CD1c-positive myeloid dendritic cell (primary cell): ENCODE measurements at regions not wholly inside any gene's neighbourhood (a gene's known extent, or its start where the extent isn't known, plus 50 kb on each side); places are given as distances from the start of the nearest gene placed in this dataset.

Experiments used
- DNase-seq: peaks from one replicate; pipeline ENCODE4 v3.0.0-alpha.2; 2016; ENCODE audit errors: extremely low spot score

DNA sequence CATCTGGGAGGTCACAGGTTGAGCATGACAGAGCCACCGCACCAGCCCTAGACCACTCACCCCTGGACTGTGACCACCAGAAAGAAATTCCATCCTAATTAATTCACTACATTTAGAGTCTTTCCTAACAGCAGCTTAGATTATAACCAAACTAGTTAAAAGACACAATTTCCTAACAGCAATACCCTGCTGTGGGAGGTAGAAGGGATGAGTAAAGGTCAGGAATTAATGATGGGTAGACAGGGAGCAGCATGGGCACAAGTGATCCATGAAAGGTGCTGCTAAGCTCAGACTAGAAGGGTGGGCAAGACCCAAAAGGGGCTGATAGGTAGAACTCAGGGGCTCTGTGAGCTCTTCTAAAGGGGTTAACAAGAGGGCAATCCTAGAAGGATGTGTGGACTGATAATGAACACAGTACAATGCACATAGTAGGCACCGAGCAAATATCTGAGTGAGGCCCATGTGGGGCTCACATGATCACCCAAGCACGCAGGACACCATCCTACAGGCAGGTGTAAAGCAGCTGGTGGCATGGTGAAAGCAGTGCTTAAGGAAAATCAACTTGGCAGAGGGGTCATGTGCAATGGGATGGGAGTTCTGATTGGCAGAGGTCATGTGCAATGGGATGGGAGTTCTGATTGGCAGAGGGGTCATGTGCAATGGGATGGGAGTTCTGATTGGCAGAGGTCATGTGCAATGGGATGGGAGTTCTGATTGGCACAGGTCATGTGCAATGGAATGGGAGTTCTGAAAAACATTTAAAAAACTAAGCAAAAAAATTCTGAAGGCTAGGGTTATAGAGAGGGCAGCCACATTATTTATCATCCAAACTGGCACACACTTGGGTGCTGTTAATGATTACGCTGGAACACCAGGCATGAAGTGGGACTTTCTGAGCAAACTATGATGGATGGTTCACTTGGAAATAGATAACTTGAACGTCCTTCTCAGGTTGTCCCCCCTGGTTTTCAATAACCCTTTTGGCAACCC lies 188.2 kb upstream of the FOXQ1 start:
- DNase-seq, result no peak

DNA sequence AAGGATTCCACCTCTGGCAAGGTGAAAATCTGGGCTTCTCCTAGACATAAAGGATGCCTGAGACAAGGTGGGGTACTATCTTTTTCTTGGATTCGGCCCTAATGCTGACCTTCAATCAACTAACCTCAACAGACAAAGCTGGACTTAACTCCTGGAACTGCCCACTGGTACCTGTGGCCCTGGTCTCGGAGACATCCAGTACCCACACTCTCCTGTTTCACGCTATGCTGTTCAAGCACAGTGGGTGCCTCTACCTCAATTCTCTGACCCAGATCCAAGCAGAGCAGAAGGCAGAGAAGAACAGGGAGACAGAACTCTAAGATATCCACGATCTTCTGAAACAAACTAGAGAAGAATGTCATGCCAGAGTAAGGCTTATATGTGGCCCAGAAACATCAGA lies 189.8 kb upstream of the FOXQ1 start:
- DNase-seq, result no peak

DNA sequence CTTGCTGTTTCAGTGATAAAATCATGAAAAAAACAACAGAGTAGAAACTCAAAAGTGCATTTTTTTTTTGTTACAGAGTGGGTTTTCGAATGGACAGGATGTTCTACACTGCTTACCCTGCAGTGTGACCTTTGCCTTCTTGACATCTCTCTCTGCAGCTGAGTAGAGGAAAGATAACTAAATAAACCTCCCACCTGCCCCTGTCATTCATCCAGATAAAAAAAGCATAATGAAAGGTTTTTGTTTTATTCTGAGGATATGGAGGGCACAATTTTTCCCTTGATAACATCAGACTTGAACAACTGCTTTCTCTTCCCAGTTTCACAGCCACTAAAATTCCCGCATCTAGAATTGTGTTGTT lies 193.6 kb upstream of the FOXQ1 start:
- no peak for DNase-seq

DNA sequence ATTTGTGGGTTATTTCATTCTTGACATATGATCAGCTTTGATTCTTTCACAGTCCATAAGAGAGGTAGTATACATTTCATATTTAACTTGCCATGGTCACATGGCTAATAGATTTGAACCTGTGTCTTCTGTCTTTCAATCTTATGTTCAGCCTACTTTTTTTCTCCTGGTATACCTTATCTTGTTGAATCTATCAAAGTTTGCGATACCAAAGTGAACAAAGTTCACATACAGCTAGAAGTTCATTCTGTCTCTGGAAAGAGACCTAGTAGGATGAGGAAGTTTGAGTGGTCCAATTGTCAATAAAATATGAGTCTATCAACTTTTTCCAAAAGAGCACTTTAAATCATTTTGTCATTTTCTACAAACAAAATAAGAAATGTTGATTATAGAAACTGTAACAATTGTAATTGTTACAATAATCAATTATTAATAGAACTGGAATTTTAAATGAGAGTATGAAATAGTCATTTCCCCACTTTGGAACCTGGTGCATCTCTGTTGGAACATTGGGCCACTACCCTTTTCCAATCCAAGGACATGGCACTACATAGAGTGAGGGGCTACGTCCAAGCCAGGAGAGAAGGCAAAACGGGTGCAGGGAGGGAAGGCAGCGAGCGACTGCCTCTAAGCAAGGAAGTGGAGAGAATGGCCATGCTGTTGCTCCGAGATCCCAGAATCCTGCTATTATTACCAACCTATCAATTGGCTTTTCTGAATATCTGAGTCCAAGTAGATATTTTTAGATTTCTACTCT lies 194.2 kb upstream of the FOXQ1 start:
- DNase-seq, result no peak

DNA sequence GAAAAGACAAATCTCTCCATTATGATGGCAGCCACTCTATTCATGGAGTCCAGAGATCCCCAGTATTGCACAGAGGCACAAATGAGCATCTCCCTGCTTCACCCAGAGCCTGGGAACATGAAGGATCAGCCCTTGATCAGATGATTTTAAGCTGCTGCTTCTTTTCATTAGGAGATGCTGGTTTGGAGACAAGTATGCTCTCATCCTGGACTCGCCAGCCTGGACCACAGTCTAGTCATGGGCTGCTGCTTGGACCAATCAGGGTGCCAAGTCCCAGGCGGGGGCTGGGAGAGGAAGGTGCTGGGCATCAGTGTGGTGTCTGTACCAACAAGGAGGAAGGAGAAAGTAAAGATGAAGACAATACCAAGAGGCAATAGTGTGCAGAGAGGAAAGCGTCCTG lies 195.7 kb upstream of the FOXQ1 start:
- DNase-seq, result no peak

DNA sequence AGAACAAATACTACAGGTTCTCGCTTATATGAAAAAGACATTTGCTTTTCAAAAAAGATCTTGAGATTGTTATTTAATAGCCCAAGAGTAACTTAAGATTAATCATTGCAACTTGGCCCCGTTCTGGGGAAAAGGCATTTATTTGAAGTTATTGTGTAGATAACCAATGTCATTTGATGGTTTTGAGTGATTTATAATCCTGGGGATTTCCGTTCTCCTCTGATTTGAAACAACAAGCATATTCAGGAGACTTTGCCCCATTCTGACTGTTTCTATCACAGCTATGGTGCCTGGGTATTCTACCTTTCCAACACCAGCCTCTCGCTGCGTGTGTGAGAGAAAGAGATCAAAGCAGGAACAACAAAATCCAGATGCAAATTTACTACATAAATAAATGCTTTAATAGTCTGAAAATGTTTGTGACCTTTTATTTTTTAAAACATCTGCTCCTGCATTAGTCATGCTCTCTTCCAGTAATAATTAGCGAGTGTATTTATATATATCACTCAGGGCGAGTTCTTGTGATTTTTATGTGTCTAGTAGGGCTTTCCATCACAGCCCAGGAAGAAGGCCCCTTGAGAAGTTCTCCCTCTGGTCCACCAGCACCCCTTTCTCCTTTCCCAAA lies 197.9 kb upstream of the FOXQ1 start:
- no peak for DNase-seq

DNA sequence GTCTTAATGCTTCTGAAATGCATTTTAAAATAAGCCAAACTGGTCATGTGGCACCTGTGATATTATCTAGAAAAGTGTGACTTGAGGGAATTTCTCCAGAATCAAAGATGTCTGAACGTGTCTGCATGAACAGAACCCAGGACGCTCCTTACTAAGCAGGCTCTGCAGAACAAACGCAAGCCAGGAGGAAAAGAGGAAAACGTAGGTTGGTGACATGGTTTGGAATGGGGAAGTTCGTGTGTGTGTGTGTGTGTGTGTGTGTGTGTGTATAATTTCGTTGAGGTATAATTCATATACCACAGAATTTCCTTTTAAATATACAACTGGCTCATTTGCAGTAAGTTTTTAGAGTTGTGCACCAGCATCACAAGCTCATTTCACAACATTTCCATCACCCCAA lies 200.5 kb upstream of the FOXQ1 start:
- peak; percentile 3 for DNase-seq

DNA sequence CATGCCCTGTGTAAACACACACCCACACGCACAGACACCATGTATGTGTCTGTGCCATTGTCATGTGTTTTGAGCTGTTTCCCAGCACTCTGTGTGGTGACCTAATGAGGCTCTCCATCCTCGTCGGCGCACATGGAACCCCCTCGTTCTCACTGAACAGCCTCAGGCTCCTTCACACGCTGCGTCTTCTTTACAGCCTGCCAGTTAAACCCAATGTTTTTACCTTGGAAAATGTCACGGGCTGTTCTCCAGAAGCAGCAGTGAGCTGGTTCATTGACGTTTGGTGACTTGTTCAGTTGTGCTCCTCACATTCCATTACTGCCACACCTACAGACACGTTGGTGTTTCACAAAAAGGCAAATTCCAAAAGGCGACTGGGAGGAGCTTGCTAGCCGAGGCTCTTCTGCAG lies 201.0 kb upstream of the FOXQ1 start:
- DNase-seq, result no peak

DNA sequence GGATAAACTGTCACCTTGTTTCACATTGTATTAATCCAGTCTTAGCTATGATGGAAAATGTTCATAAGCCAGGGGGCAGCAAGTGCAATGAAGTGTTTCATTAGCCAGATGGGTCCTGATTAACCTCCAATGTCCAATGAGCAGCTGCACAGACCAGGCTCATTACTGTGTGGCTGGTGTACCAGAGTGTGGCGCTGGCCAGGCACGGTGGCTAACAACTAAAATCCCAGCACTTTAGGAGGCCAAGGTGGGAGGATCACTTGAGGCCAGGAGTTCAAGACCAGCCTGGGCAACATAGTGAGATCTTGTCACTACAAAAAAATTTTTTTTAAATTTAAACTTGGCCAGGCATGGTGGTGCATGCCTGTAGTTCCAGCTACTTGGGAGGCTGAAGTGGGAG lies 201.7 kb upstream of the FOXQ1 start:
- no peak for DNase-seq

DNA sequence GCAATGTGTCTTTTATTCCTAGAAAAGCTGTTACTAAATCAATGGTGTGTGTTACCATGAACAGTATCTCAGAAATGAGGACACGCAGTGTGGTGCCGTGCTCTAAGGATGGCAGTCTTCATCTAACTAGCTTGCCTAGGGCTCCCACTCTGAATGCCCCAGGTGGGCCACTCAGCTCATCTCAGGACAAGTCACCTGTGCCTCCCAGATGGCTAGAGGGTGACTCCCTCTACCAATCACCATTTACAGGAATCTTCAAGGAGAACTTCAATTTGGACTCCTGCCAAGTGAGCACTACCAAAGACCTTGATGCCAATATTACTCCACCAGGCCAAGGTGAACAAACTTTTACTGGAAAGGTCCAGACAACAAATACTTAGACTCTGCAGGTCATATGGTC lies 202.8 kb upstream of the FOXQ1 start:
- DNase-seq, result no peak

DNA sequence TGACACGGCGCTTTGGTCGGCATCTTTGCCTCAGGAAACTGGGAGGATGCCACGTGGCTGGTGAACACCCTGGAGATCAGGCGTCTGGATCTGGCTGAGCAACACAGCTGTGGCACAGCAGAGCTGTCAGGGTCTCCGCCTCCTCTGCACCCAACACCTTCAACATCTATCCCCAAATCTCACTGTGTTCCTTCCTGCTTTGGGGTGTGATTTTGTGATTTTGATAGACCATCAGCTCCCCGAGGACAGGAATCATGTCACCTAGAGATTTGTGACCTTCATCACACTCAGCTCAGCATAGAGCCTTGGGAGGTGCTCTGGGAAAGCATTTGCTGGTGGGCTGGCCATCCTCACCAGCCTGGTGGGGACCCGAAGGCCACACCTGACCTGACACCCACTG lies 203.7 kb upstream of the FOXQ1 start:
- no peak for DNase-seq

DNA sequence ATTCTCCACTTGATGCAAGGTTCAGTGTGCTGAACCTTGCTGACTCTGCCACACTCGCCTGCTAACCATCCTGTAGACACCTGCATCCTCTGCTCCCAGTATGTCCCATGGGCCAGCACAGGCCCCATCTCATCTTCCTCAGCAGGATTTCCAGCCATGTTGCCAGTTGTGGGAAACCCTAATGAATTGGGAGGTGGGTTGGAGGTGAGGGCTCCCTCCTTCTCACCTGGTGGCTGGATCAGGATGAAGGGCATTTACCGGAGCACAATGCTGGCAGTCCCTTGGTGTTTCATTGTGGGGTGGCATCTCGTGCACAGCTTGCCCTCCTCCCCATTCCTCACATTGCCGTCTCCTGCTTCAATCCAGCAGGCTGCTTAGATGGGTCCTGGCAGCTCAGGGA lies 204.3 kb upstream of the FOXQ1 start:
- DNase-seq, result no peak

DNA sequence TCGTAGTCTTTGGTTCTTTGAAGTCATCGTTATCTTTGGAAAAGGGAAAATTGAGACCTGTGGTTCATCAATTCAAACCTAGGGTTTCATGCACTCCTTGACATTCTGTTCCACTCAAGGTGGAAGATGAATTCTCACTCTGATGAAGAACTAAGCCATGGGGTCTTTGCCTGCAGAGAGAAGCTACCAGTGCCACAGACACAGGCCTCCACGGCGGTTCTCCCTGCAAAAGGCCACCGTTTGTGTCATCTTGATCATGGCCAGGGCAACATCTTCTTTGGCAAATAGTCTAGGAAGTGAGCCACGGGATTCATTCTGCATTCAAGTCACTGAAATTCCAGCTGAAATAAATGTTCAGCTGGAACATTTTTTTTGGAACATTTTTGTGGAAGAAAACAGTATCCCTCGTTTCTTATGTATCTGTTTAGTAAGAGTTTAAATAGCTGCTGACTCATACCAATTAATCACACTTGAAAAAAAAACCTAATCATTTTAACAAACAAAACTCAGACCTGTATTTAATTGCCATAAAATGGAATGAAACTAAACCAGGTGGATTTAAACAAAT lies 206.0 kb upstream of the FOXQ1 start:
- no peak for DNase-seq

DNA sequence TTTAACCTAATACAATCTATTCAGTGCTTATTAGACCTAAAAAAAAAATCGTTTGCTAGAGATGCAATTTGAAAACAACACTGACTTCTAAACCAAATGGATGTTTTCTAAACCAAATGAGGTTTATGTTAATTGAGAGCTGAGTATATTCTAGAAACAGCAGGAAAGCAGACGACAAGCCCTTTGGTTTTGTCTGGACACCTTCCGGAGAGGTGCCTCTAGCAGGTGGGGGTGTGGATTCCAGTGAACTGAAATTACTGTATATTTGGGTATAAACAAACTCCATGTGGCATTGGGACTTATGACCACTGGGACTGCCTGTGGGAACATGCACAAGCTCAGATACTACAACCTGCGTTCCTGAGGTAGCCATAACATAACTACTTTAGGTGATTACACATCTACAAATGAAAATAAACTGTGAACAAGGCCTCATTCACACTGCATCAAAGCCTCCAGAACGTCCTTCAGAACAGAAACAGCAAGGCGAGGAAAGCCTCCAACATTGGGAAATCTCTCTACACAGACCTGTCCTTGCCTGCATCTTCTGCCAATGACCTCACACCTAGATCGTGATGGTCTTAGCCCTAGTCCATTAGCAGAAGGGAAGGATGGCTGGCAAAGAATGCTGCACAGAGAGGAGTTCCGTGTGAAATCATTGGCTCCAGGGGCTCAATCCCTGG lies 206.8 kb upstream of the FOXQ1 start:
- no peak for DNase-seq

DNA sequence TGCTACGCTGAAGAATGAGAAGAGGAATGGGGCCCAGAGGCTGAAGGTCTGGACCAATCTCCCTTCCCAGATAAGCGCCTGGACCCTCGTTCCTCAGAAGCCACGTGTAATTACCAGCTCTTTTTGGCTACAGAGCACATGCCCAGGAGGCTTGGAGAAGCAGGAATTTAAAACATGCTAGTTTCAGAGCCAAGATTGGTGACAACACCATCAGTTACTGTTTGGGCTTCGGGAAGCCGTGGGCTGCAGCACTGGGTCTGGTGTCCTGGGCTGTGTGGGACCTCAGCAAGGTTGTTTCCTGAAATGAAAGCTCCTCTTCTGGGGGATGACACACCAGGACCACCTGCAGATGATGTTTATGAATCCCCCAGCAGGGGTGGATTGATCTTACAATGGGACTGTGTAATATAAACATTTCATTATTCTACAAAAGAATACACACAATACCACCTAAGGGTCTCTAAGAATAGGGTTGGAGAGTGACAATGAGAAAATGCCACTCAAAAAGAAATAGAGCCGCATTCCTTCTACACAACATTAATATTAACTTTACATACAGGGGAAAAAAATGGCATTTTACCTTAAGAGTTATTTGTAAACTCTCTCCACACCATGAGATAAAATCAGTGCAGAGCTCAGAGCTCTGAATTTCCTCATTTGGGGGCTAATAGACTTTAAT lies 207.8 kb upstream of the FOXQ1 start:
- no peak for DNase-seq

DNA sequence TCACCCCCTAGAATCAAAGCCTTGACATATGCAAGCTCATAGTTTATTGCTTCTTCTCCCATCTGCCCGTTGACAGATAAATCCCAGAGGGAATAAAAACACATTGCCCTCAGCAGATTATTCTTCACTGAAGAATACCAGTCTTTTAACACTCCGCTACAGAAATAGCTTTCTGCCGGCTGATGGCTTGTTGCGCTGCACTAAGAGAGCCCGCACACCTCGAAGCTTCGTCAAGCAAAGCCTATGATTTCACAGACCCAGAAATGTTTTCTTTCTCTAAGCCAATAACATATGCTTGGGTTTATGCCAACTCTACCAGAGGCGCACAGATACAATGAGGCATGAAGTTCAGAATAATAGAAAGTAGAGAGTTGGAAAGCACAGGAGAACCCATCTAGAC lies 208.9 kb upstream of the FOXQ1 start:
- no peak for DNase-seq

DNA sequence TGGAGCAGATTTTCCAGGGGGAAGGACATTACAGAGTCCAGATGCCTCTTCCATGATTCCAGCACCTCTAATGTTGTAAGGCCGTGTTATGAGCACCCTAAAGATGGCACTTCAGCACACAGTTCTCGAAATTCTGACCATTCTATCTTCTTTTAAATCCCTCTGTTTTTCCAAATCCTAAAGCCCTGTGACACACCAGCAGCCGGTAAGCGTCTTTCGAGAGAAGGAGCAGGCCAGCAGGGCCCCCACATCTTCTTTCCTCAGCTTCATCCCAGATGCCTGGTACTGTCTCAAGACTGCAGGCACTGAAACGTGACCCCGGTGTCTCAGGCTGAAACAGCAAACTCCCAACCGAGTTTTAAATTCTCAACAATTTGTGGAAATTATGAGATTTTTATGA lies 211.6 kb upstream of the FOXQ1 start:
- no peak for DNase-seq

DNA sequence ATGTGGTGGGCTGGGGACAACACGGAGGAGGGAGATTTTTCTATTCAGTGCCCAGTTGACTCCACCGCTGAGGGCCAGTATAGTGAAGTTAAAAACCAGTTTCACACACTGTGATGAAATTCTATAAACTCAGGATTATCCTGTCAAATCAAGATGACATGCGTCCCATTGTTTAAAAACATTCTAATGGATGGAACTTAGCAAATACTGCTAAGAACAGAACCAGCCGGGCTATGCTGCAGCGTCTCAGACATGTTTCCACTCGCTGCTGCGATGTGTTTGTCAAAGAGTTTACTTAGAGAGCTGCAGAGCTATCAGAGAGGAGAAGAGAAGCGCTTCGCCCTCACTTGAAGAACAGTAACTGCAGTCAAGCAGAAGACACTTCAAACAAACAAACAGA lies 212.6 kb upstream of the FOXQ1 start:
- no peak for DNase-seq

DNA sequence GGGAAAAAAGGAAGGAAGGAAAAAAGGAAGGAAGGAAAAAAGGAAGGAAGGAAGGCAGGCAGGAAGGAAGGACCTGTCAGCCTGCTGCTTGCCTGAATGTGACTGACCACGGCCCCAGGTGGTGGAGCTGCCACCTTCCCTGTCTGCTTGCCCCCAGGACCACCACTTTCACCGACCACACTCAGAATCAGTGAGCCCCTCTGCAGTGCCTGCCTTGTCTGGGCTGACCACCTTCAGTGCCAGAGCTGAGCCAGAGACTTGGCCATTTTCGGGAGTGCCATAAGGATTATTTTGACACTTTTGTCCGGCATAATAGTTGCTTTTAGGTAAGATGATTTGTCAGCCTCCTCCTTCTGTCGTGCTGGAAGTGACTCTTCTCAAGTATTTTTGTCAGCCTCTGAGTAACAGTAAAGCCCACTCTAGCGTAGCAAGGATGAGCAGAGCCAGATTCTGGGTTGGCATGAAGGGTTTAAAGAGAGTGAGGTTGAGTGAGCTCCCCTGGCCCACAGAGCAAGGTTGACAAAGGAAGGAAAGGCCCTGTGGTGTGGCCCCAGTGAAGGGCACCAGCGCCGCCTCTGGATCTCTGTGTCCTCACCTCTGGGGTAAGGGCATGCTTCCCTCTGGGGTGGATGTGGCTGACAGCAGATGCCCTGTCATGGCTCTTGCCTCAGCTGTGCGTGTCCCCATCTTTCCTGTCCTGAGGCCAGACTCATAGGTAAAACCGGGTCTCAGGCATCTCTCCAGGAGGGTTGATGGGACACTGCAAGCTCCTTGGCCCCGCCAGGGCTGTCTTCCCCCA lies 214.7 kb upstream of the FOXQ1 start:
- DNase-seq, result no peak

DNA sequence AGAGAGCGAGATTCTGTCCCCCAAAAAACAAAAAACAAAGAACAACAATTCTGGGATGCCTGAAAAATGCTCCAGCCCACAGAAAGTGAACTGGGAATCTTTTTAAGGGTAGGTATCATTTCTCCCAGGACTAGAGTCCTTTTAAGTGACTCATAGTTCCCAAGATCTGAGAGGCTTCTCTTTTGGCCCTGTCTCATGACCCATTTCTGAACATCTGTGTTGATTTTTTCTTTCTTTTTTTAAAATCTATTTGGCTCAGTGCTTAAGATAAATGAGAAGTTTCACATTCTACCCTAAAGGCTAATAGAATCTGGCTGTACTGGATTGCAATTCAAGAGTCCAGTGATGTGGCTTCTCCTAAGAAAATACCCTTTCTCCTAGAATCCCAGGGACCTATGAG lies 217.6 kb upstream of the FOXQ1 start:
- no peak for DNase-seq
